ENCODE measurements at regions not wholly inside any gene's neighbourhood (a gene's known extent, or its start where the extent isn't known, plus 50 kb on each side); places are given as distances from the start of the nearest gene placed in this dataset.

- no peak for TF ChIP-seq CTCF (conservative IDR thresholded peaks at IDR 0.05)
- no peak for TF ChIP-seq ZFX (IDR thresholded peaks at IDR 0.05)
Measured at GRCh38 chr4:96913441-96914080, 1073.7 kb downstream of the PDHA2 start.
